ENCODE measurements at regions not wholly inside any gene's neighbourhood (a gene's known extent, or its start where the extent isn't known, plus 50 kb on each side); places are given as distances from the start of the nearest gene placed in this dataset.

- no peak for TF ChIP-seq CTCF (IDR thresholded peaks at IDR 0.05)
Observed at GRCh38 chr2:123563515-123563914, 461.6 kb upstream of the CNTNAP5 start.

- TF ChIP-seq CTCF (IDR thresholded peaks at IDR 0.05), result no peak
Observed at GRCh38 chr2:123566291-123566946, 458.7 kb upstream of the CNTNAP5 start.

DNA sequence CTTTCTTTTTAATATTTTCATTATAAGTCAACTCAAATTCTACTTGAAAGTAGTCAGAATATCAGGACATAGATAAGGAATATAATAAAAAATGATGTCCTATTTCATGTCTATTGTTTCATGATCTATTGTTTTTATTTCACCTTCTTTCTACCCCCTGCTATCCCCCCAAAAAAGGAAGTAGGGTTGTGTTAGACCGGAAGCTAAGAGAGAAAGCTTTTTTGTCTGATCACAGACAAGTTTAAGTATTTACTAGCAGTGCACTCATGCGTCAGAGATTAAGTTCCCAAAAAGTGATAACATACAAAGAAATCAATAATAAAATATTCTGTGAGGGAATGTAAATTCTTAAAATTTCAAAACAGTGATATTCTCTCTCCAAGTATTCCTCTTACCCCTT is 447.1 kb upstream of the CNTNAP5 start:
- no peak for TF ChIP-seq CTCF (IDR thresholded peaks at IDR 0.05)

DNA sequence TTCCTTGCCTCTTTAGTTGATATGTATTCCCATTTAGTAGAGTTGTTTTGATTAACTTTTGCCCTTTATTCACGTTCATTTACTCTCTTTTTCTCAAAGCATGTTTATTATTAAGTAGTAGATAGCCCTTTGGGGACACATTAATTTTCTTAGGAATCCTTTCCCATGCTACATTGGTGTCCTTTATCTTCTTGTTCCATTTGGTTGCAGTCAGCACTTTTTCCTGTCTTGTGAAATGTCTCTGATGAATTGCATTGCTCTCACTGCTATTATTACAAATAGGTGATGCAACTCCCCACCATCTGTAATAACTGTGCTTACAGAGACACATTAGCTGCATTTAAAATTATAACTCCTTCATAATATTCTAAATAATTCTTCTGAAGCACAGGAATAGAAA is 428.5 kb upstream of the CNTNAP5 start:
- no peak for TF ChIP-seq CTCF (IDR thresholded peaks at IDR 0.05)

GRCh38 chr2:123597988-123598387 is 427.1 kb upstream of the CNTNAP5 start:
- no peak for TF ChIP-seq CTCF (IDR thresholded peaks at IDR 0.05)

GRCh38 chr2:123606631-123607030 is 418.5 kb upstream of the CNTNAP5 start:
- TF ChIP-seq CTCF (IDR thresholded peaks at IDR 0.05), result no peak

- no peak for TF ChIP-seq CTCF (IDR thresholded peaks at IDR 0.05)
Observed at GRCh38 chr2:123609077-123609476, 416.0 kb upstream of the CNTNAP5 start.

DNA sequence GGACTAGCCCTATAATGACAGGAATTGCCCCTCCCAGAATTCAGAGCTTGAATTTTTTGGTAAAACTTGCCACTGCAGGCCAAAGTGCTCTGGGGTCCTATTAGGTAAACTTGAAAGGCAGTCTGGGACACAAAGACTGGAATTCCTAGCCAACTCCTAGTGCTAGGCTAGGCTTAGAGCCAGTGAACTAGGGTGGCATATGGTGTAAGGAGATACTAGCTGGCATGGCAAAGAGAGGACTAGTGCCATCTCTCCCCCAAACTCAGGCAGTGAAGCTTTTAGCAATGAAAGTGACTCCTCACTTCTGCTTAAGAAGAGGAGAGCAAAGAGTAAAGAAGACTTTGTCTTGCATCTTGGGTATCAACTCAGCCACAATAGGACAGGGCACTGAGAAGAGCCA is 410.5 kb upstream of the CNTNAP5 start:
- TF ChIP-seq CTCF (IDR thresholded peaks at IDR 0.05), result no peak
